A673 (cell line): ENCODE measurements at regions not wholly inside any gene's neighbourhood (a gene's known extent, or its start where the extent isn't known, plus 50 kb on each side); places are given as distances from the start of the nearest gene placed in this dataset.

Source experiments
- BruUV-seq: library from RNA; stranded (reverse); fragments of 400-500 nt; replicated peaks from 2 replicates; lab custom pipeline; 2021; lab: Mats Ljungman, UMichigan
- CTCF ChIA-PET: fragments of 300-600 bp; sonication (Branson Sonifier 250); formaldehyde crosslinking; loops from one replicate; lab custom pipeline; 2022; ENCODE audit warnings: antibody characterized with exemption; lab: Charles Lee
- POLR2A ChIA-PET: fragments of 300-600 bp; sonication (Branson Sonifier 250); formaldehyde crosslinking; loops from one replicate; lab custom pipeline; 2022; ENCODE audit warnings: antibody characterized with exemption; ENCODE audit not compliant: low non-redundant PET; lab: Charles Lee
- DNase-seq: peaks from one replicate; pipeline ENCODE4 v3.0.0-alpha.2; 2015; ENCODE audit warnings: low spot score
- H3K27ac ChIP-seq: fragments of 200-600 bp; sonication (generic); 2 replicates; pipeline ENCODE4 v1.5.1; 2016; ENCODE audit warnings: mixed run types, low read depth, mild to moderate bottlenecking, mixed read lengths, antibody characterized with exemption, low read length; ENCODE audit not compliant: poor library complexity, severe bottlenecking
- H3K27me3 ChIP-seq: fragments of 200-600 bp; sonication (generic); replicated peaks from 2 replicates; pipeline ENCODE4 v1.6.1; 2017; ENCODE audit warnings: mixed run types, low read depth, mild to moderate bottlenecking, mixed read lengths, antibody characterized with exemption, low read length; ENCODE audit not compliant: insufficient read depth, poor library complexity
- H3K36me3 ChIP-seq: fragments of 200-600 bp; sonication (generic); 2 replicates; pipeline ENCODE4 v1.6.1; 2016; ENCODE audit warnings: mixed run types, mild to moderate bottlenecking, mixed read lengths, antibody characterized with exemption, low read length; ENCODE audit not compliant: insufficient read depth, poor library complexity, severe bottlenecking
- H3K4me1 ChIP-seq: fragments of 200-600 bp; sonication (generic); 2 replicates; pipeline ENCODE4 v1.6.1; 2017; ENCODE audit warnings: mixed run types, mild to moderate bottlenecking, mixed read lengths, antibody characterized with exemption, low read length; ENCODE audit not compliant: insufficient read depth, poor library complexity, severe bottlenecking
- H3K4me3 ChIP-seq: fragments of 200-600 bp; sonication (generic); 2 replicates; pipeline ENCODE4 v1.5.1; 2016; ENCODE audit warnings: low read depth, mixed run types, mild to moderate bottlenecking, mixed read lengths, low read length; ENCODE audit not compliant: poor library complexity, severe bottlenecking
- H3K9me3 ChIP-seq: fragments of 200-600 bp; sonication (generic); 2 replicates; pipeline ENCODE4 v1.6.1; 2016; ENCODE audit warnings: mixed run types, low read depth, mild to moderate bottlenecking, mixed read lengths, antibody characterized with exemption, low read length; ENCODE audit not compliant: poor library complexity, severe bottlenecking
- EZH2 ChIP-seq: fragments of 200-600 bp; sonication (generic); IDR thresholded peaks from 2 replicates; pipeline ENCODE4 v1.6.1; 2017; ENCODE audit warnings: borderline replicate concordance, low read depth, mild to moderate bottlenecking, mixed read lengths, antibody characterized with exemption, low read length; ENCODE audit not compliant: poor library complexity, severe bottlenecking
- intact Hi-C: fragments of 100-400 bp; cut with micrococcal nuclease; formaldehyde crosslinking; loops from one replicate; pipeline ENCODE4 v1.10.0; 2022; ENCODE audit not compliant: unreplicated experiment
- TF ChIP-seq, protein P1 (sequence below): fragments of 300-800, 200-600 bp; sonication (generic); conservative IDR thresholded peaks from 2 replicates; pipeline ENCODE4 v1.5.1; 2017; ENCODE audit warnings: low read depth, mild to moderate bottlenecking, antibody characterized with exemption, low read length, moderate library complexity, mixed read lengths

DNA sequence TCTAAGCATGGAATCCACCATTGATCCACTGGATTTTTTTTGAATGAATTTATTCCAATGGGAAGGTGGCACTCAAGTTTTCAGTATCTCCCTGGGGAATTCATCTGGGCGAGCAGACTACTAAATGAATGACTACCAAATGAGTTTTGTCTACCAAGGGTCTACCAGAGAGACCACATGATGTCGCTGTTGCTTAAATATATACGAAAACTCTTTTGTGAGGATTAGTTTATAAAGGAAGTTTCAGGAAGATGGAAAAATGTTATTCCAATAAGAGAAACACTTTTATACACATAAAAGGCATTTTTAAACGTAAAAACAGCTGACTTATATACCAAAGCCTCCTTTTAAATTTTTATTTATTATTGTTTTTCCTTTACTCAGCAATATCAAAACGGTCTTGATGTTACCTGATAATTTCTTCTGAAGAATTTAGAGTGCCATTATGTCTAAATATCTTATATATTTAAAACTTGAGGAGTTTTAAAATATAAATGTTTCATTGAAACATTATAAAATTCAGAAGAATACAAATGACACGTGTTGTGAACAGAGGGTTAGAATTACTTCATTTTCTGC is 139.7 kb downstream of the HRH4 start:
- no peaks in the 10 kb centered on the region for H3K4me1 ChIP-seq
- peak; percentile 81 for DNase-seq
- ChIA-PET CTCF (no interaction called here), POLR2A (no interaction called here)
- no TSS peak for BruUV-seq
- TF ChIP-seq EZH2: no peak
- TF ChIP-seq, protein P1, sequence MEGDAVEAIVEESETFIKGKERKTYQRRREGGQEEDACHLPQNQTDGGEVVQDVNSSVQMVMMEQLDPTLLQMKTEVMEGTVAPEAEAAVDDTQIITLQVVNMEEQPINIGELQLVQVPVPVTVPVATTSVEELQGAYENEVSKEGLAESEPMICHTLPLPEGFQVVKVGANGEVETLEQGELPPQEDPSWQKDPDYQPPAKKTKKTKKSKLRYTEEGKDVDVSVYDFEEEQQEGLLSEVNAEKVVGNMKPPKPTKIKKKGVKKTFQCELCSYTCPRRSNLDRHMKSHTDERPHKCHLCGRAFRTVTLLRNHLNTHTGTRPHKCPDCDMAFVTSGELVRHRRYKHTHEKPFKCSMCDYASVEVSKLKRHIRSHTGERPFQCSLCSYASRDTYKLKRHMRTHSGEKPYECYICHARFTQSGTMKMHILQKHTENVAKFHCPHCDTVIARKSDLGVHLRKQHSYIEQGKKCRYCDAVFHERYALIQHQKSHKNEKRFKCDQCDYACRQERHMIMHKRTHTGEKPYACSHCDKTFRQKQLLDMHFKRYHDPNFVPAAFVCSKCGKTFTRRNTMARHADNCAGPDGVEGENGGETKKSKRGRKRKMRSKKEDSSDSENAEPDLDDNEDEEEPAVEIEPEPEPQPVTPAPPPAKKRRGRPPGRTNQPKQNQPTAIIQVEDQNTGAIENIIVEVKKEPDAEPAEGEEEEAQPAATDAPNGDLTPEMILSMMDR: peak; percentile 73
- no peak overlapping the region for H3K27ac ChIP-seq
- peaks cover 39% of the 10 kb centered on the region for H3K27me3 ChIP-seq
- no peaks in the 10 kb centered on the region for H3K36me3 ChIP-seq
- no peaks in the 10 kb centered on the region for H3K9me3 ChIP-seq
- intact Hi-C loops: loop anchor here (1.0 to 5.0 kb wide), 2 partner anchors 126 to 1557 kb away; no protein-coding TSS in a partner anchor
- H3K4me3 ChIP-seq: no peak overlapping the region

DNA sequence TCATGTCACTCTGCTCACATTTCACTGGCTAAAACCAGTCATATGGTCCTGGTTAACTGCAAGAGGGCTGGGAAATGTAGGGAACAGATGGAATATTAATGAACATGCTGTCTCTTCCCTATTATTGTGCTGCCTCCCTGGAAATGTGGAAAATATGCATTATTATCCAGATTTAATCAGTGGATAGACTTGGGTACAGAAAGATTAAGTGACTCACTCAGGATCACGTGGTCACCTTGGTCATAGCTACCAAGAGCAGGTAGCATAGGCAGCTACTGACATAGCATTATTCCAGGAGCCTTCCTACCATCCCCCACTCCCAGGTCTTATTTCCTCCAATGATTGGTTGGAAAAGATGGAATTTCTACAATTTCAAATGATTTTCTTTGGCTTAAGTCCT is 141.1 kb downstream of the HRH4 start:
- intact Hi-C loops: loop anchor here (5.0 kb wide), 1 partner anchor 1556 kb away; no protein-coding TSS in a partner anchor
- Histone ChIP-seq H3K36me3 (no peaks in the 10 kb centered on the region), H3K27ac (no peak overlapping the region), H3K9me3 (no peaks in the 10 kb centered on the region), H3K4me3 (no peak overlapping the region), H3K4me1 (no peaks in the 10 kb centered on the region), H3K27me3 (peaks cover 38% of the 10 kb centered on the region)
- ChIA-PET POLR2A (no interaction called here), CTCF (no interaction called here)
- no TSS peak for BruUV-seq
- no peak for DNase-seq
- TF ChIP-seq EZH2: no peak
- TF ChIP-seq, protein P1: no peak

DNA sequence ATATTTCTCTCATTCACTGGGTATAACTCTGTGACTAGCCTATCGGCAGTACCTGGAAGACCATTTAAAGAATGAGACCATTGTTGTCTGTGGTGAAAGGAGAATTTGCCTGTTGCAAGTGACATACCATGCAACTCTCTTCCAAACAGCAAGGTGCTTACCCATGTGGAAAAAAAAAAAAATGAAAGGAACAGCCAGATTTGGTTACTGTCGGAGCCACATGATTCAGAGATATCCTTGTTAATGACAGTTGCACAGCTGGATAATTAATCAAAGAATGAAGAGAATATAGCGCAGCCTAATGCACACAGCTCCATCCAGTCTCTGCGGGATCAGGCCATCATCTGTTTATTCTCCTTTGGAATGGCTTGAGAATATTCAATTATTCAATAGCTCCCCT is 141.8 kb downstream of the HRH4 start:
- no peak overlapping the region for H3K27ac ChIP-seq
- H3K9me3 ChIP-seq: no peaks in the 10 kb centered on the region
- no peak overlapping the region for H3K4me3 ChIP-seq
- intact Hi-C loops: loop anchor here (5.0 kb wide), 1 partner anchor 1555 kb away; no protein-coding TSS in a partner anchor
- BruUV-seq: no TSS peak
- ChIA-PET POLR2A (no interaction called here), CTCF (no interaction called here)
- H3K36me3 ChIP-seq: no peaks in the 10 kb centered on the region
- peaks cover 40% of the 10 kb centered on the region for H3K27me3 ChIP-seq
- H3K4me1 ChIP-seq: no peaks in the 10 kb centered on the region
- peak; percentile 3 for DNase-seq
- TF ChIP-seq EZH2: no peak
- TF ChIP-seq, protein P1: no peak
